Esophagus squamous epithelium (tissue), 5 donors: ENCODE measurements at regions not wholly inside any gene's neighbourhood (a gene's known extent, or its start where the extent isn't known, plus 50 kb on each side); places are given as distances from the start of the nearest gene placed in this dataset.

Source experiments
- DNase-seq: peaks from one replicate; lab custom pipeline; 2025; lab: John Stamatoyannopoulos, UW
- H3K27ac ChIP-seq, 4 donors: fragments of 200-600 bp; sonication (generic); one replicate each; pipeline ENCODE4 v1.5.1; 2016 to 2019; ENCODE audit warnings: mild to moderate bottlenecking in 1 of 4
- H3K27me3 ChIP-seq, 4 donors: fragments of 200-600 bp; sonication (generic); 1 replicate in 3 of 4; 2 replicates in 1 of 4; pipeline versions ENCODE4 v1.5.1 to v1.6.0; 2017 to 2021; ENCODE audit warnings: antibody characterized with exemption in 1 of 4
- H3K36me3 ChIP-seq, 3 donors: fragments of 200-600 bp; sonication (generic); one replicate each; pipeline ENCODE4 v1.5.1; 2016 to 2019
- H3K4me1 ChIP-seq, 3 donors: fragments of 200-600 bp; sonication (generic); one replicate each; pipeline ENCODE4 v1.5.1; 2017 to 2019
- H3K4me3 ChIP-seq, 4 donors: fragments of 200-600 bp; sonication (generic); 1 replicate in 3 of 4; 2 replicates in 1 of 4; pipeline ENCODE4 v1.5.1; 2016 to 2019; ENCODE audit warnings: mild to moderate bottlenecking in 2 of 4, moderate library complexity in 1 of 4
- H3K9me3 ChIP-seq, 3 donors: fragments of 200-600 bp; sonication (generic); one replicate each; pipeline ENCODE4 v1.5.1; 2016 to 2019
- POLR2A ChIP-seq, 4 donors: fragments of 450-650 bp; IDR thresholded peaks; one replicate each; pipeline ENCODE4 v1.6.1; 2017; ENCODE audit warnings: antibody characterized with exemption in 4 of 4, mild to moderate bottlenecking in 4 of 4, moderate library complexity in 3 of 4
- WGBS, 2 donors: methylation state at CpG; one replicate each; pipeline ENCODE4 v1.1.5; 2018; 5-methylcytosine and 5-hydroxymethylcytosine counted together
- intact Hi-C: fragments of 100-400 bp; cut with DNase I; formaldehyde crosslinking; loops from one replicate; pipeline ENCODE4 v1.15.0; 2022
- TF ChIP-seq, protein P1 (sequence below), 6 experiments: fragments of 450-650 bp in 4 of 6; fragments of 200-600 bp in 2 of 6; sonication (generic) in 2 of 6; IDR thresholded peaks; one replicate each; pipeline ENCODE4 v1.5.1; 2016 to 2019; ENCODE audit warnings: antibody characterized with exemption in 6 of 6, mild to moderate bottlenecking in 4 of 6, moderate library complexity in 4 of 6
- donor health status: DM: yes; HTN: yes; CAD: no.

DNA sequence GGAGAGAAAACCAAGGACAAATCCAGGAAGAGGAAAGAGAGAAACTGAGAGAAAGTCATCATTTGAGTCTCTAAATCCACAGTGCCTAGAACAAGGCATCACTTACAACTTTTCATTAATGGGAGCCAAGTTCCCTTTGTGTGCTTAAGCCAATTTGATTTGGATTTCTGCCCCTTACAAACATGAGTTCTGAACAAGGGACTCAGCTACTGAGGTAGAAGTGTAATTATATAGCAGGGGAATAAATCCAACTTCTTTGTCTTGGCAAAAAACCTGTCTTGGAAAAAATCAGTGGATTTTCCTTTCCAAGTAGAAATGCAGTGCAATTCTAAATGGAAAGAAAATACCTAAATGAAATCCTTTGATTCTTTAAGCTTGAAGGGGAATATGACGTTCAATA lies 307.2 kb upstream of the CNTN3 start:
- intact Hi-C loops: no loop called here
- Histone ChIP-seq H3K4me1 (no peaks in the 10 kb centered on the region), H3K27ac (no peak overlapping the region), H3K4me3 (no peak overlapping the region), H3K36me3 (no peaks in the 10 kb centered on the region), H3K27me3 (no peaks in the 10 kb centered on the region), H3K9me3 (no peaks in the 10 kb centered on the region)
- TF ChIP-seq, protein P1, sequence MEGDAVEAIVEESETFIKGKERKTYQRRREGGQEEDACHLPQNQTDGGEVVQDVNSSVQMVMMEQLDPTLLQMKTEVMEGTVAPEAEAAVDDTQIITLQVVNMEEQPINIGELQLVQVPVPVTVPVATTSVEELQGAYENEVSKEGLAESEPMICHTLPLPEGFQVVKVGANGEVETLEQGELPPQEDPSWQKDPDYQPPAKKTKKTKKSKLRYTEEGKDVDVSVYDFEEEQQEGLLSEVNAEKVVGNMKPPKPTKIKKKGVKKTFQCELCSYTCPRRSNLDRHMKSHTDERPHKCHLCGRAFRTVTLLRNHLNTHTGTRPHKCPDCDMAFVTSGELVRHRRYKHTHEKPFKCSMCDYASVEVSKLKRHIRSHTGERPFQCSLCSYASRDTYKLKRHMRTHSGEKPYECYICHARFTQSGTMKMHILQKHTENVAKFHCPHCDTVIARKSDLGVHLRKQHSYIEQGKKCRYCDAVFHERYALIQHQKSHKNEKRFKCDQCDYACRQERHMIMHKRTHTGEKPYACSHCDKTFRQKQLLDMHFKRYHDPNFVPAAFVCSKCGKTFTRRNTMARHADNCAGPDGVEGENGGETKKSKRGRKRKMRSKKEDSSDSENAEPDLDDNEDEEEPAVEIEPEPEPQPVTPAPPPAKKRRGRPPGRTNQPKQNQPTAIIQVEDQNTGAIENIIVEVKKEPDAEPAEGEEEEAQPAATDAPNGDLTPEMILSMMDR (IDR thresholded peaks at IDR 0.05): no peak
- no peak for TF ChIP-seq POLR2A (IDR thresholded peaks at IDR 0.05)
- 65 to 77% methylated on average over 1 of the region's 1 CpG for WGBS, 2 donors
- DNase-seq: no peak

DNA sequence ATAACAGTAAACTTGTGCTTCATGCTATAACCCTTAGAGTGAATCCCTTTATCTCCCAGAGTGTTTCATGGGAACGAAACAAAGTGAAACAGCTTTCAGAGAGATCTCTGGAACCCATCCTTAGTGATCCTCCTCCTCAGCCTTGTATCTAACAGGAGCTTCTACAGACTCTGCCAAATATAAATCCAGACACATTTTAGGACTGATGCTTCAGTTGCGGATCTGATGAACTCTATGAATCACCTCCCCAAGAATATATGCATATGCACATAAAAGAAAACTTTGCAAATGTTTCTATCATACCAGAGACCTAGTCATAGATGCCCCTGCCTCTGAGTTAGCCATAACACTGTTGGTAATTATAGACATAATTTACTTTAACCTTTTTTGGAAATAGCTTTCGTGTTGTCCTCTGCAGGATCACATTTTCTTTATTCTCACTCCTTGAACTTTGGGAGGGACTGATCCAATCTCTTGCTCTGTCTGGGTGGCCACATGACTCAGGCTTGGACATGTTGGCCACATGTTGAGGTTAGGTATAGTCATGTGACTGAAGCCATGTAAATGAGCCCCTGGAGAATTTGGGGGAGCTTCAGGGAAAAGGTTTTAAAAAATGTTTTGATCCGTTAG lies 306.4 kb upstream of the CNTN3 start:
- intact Hi-C loops: no loop called here
- TF ChIP-seq POLR2A (IDR thresholded peaks at IDR 0.05): no peak
- TF ChIP-seq, protein P1 (IDR thresholded peaks at IDR 0.05): no peak
- Histone ChIP-seq H3K36me3 (no peaks in the 10 kb centered on the region), H3K4me1 (no peaks in the 10 kb centered on the region), H3K9me3 (no peaks in the 10 kb centered on the region), H3K27me3 (no peaks in the 10 kb centered on the region), H3K4me3 (no peak overlapping the region), H3K27ac (no peak overlapping the region)
- 59 to 60% methylated on average over 4 of the region's 4 CpGs for WGBS, 2 donors
- no peak for DNase-seq

DNA sequence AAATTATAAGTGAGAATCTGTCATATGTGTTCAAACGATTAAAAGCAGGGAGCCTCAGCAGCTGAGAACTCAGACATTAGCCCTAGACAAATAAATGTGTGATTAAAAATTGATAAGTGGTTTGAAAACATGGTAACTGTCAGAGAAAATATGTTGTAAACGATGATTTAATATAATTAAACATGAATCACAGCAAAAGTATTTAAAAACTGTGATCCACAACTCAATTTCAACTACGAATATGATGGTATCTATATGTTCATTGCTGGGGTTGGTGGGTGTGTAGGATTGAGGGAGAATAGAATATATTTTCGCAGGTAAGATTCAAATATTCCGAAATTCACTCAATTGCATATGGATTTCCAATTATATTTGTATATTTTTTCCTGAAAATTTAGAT lies 302.2 kb upstream of the CNTN3 start:
- Histone ChIP-seq H3K4me3 (no peak overlapping the region), H3K27me3 (no peaks in the 10 kb centered on the region), H3K36me3 (no peaks in the 10 kb centered on the region), H3K27ac (no peak overlapping the region), H3K4me1 (no peaks in the 10 kb centered on the region), H3K9me3 (no peaks in the 10 kb centered on the region)
- no peak for DNase-seq
- intact Hi-C loops: no loop called here
- TF ChIP-seq, protein P1 (IDR thresholded peaks at IDR 0.05): no peak
- TF ChIP-seq POLR2A (IDR thresholded peaks at IDR 0.05): no peak
- WGBS, 2 donors: 46 to 48% methylated on average over 5 of the region's 5 CpGs

DNA sequence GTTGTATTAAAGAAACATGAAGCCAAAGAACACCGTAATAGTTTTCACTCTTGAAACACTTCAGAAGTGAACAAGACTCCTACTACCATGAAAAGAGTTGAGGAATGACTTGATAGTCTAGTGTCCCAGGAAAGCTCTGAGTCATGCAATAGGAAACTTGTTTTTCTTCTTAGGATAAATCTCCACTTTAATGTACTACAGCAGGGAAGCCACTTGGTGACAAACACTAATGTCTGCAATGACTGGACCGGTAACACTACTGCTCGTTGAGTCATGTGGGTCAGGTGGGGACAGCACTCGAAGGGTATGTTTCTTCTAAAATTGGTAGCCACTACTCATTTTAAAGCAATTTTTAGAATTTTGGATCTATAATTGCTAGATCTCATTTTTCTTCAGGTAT lies 291.7 kb upstream of the CNTN3 start:
- no peak for TF ChIP-seq POLR2A (IDR thresholded peaks at IDR 0.05)
- TF ChIP-seq, protein P1 (IDR thresholded peaks at IDR 0.05): no peak
- WGBS, 2 donors: 70 to 86% methylated on average over 4 of the region's 4 CpGs
- Histone ChIP-seq H3K36me3 (no peaks in the 10 kb centered on the region), H3K27ac (no peak overlapping the region), H3K4me3 (no peak overlapping the region), H3K9me3 (no peaks in the 10 kb centered on the region), H3K4me1 (no peaks in the 10 kb centered on the region), H3K27me3 (no peaks in the 10 kb centered on the region)
- DNase-seq: no peak
- intact Hi-C loops: no loop called here

DNA sequence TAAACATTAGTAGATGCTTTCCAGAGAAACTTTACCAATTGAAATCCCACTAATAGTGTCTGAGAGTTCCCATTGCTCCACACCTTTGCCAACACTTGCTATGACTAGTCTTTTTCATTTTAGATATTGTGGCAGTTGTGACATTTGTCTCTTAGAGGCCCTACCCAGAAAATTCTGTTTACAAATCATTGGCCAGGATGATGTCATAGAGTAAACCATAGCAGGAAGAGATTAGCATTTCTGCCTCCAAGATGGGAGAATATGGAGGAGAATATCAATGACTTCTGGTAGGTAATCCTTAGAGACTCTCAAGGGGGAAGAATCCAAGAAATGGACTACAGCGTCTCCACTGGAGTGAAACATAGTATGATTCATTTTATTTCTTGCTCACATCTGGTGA lies 291.0 kb upstream of the CNTN3 start:
- Histone ChIP-seq H3K27ac (no peak overlapping the region), H3K4me3 (no peak overlapping the region), H3K4me1 (no peaks in the 10 kb centered on the region), H3K9me3 (no peaks in the 10 kb centered on the region), H3K27me3 (no peaks in the 10 kb centered on the region), H3K36me3 (no peaks in the 10 kb centered on the region)
- TF ChIP-seq POLR2A (IDR thresholded peaks at IDR 0.05): no peak
- TF ChIP-seq, protein P1 (IDR thresholded peaks at IDR 0.05): no peak
- 83 to 100% methylated on average over 1 of the region's 1 CpG for whole genome bisulfite sequencing, 2 donors
- intact Hi-C loops: no loop called here
- no peak for DNase-seq
